ENCODE measurements at regions not wholly inside any gene's neighbourhood (a gene's known extent, or its start where the extent isn't known, plus 50 kb on each side); places are given as distances from the start of the nearest gene placed in this dataset.
"Not testable (repeated sequence)": the region's sequence is repeated elsewhere in the genome, so short reads cannot be mapped to it uniquely, and the experiment has no call there.

DNA sequence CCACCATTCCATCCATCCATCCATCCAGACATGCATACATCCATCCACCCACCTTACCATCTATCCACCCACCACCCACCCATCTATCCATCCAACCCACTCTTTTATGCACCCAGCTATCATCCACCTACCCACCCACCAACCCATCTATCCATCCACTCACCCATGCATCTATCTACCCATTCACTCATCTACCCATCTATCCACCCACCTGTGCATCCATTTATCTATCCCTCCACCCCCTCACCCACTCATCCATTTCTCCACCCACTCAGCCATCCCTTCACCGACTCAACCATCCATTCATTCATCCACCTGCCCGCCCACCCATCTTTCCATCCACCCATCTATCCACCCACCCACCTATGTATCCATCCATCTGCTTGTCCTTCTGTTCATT is 186.4 kb upstream of the OSBPL11 start:
- TF ChIP-seq, protein P1, sequence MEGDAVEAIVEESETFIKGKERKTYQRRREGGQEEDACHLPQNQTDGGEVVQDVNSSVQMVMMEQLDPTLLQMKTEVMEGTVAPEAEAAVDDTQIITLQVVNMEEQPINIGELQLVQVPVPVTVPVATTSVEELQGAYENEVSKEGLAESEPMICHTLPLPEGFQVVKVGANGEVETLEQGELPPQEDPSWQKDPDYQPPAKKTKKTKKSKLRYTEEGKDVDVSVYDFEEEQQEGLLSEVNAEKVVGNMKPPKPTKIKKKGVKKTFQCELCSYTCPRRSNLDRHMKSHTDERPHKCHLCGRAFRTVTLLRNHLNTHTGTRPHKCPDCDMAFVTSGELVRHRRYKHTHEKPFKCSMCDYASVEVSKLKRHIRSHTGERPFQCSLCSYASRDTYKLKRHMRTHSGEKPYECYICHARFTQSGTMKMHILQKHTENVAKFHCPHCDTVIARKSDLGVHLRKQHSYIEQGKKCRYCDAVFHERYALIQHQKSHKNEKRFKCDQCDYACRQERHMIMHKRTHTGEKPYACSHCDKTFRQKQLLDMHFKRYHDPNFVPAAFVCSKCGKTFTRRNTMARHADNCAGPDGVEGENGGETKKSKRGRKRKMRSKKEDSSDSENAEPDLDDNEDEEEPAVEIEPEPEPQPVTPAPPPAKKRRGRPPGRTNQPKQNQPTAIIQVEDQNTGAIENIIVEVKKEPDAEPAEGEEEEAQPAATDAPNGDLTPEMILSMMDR (IDR thresholded peaks at IDR 0.05; ENCODE audit: low read depth, low read length), result not testable (repeated sequence)
- TF ChIP-seq EZH2phosphoT487 (IDR thresholded peaks at IDR 0.05; ENCODE audit: low read depth), result not testable (repeated sequence)
